ENCODE measurements at regions not wholly inside any gene's neighbourhood (a gene's known extent, or its start where the extent isn't known, plus 50 kb on each side); places are given as distances from the start of the nearest gene placed in this dataset.

GRCh38 chr4:104971462-104971861 lies 175.2 kb upstream of the TET2 start:
- TF ChIP-seq EZH2 (IDR thresholded peaks at IDR 0.05; ENCODE audit: borderline replicate concordance, low read length) = no peak
- TF ChIP-seq, protein P1, sequence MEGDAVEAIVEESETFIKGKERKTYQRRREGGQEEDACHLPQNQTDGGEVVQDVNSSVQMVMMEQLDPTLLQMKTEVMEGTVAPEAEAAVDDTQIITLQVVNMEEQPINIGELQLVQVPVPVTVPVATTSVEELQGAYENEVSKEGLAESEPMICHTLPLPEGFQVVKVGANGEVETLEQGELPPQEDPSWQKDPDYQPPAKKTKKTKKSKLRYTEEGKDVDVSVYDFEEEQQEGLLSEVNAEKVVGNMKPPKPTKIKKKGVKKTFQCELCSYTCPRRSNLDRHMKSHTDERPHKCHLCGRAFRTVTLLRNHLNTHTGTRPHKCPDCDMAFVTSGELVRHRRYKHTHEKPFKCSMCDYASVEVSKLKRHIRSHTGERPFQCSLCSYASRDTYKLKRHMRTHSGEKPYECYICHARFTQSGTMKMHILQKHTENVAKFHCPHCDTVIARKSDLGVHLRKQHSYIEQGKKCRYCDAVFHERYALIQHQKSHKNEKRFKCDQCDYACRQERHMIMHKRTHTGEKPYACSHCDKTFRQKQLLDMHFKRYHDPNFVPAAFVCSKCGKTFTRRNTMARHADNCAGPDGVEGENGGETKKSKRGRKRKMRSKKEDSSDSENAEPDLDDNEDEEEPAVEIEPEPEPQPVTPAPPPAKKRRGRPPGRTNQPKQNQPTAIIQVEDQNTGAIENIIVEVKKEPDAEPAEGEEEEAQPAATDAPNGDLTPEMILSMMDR (conservative IDR thresholded peaks at IDR 0.05 in 1 of 2, IDR thresholded peaks at IDR 0.05 in 1 of 2; ENCODE audit: extremely low read depth in 1 of 2, insufficient read depth in 1 of 2, low read depth in 1 of 2, low read length in 2 of 2) = no peak
